Tibial nerve (tissue), 4 donors: ENCODE measurements at regions not wholly inside any gene's neighbourhood (a gene's known extent, or its start where the extent isn't known, plus 50 kb on each side); places are given as distances from the start of the nearest gene placed in this dataset.
"Not testable (repeated sequence)": the region's sequence is repeated elsewhere in the genome, so short reads cannot be mapped to it uniquely, and the experiment has no call there.

Source experiments
- DNase-seq, 2 donors: peaks; one replicate each; pipeline ENCODE4 v3.0.0-alpha.2; 2019; ENCODE audit warnings: low spot score in 2 of 2
- H3K27ac ChIP-seq, 4 donors: fragments of 200-600 bp; sonication (generic) in 3 of 4; one replicate each; pipeline ENCODE4 v1.5.1; 2017 to 2019; ENCODE audit warnings: mild to moderate bottlenecking in 1 of 4
- H3K27me3 ChIP-seq, 2 donors: fragments of 200-600 bp; sonication (generic) in 1 of 2; one replicate each; pipeline versions ENCODE4 v1.5.1 to v1.6.0; 2017 to 2019
- H3K36me3 ChIP-seq, 3 donors: fragments of 200-600 bp; sonication (generic); one replicate each; pipeline ENCODE4 v1.5.1; 2018 to 2019
- H3K4me1 ChIP-seq, 4 donors: fragments of 200-600 bp; sonication (generic) in 3 of 4; one replicate each; pipeline ENCODE4 v1.5.1; 2017 to 2019
- H3K4me3 ChIP-seq, 4 donors: fragments of 200-600 bp; sonication (generic) in 3 of 4; one replicate each; pipeline ENCODE4 v1.5.1; 2017 to 2019; ENCODE audit warnings: mild to moderate bottlenecking in 1 of 4, moderate library complexity in 1 of 4
- H3K9me3 ChIP-seq, 4 donors: fragments of 200-600 bp; sonication (generic) in 3 of 4; one replicate each; pipeline ENCODE4 v1.5.1; 2017 to 2019
- CTCF ChIP-seq, 5 experiments: fragments of 200-600 bp in 3 of 5; fragments of 450-650 bp in 2 of 5; sonication (generic) in 3 of 5; IDR thresholded peaks; one replicate each; pipeline ENCODE4 v1.5.1; 2016 to 2019; ENCODE audit warnings: antibody characterized with exemption in 5 of 5, mild to moderate bottlenecking in 3 of 5, moderate library complexity in 2 of 5
- EP300 ChIP-seq, 2 donors: sonication (generic); formaldehyde crosslinking; IDR thresholded peaks; one replicate each; pipeline ENCODE4 v1.6.1; 2017; ENCODE audit warnings: antibody characterized with exemption in 2 of 2, mild to moderate bottlenecking in 1 of 2
- POLR2A ChIP-seq, 2 donors: fragments of 450-650 bp; IDR thresholded peaks; one replicate each; pipeline ENCODE4 v1.6.1; 2017; ENCODE audit warnings: antibody characterized with exemption in 2 of 2, mild to moderate bottlenecking in 2 of 2, moderate library complexity in 2 of 2
- WGBS, 2 donors: methylation state at CpG; one replicate each; pipeline ENCODE4 v1.1.5; 2018; 5-methylcytosine and 5-hydroxymethylcytosine counted together

GRCh38 chr12:59115526-59115925, 195.2 kb upstream of the LRIG3 start:
- no peak for DNase-seq
- Histone ChIP-seq H3K27me3 (no peaks in the 10 kb centered on the region), H3K4me3 (no peak overlapping the region), H3K9me3 (no peaks in the 10 kb centered on the region), H3K4me1 (peaks cover 0 to 24% (median 5%) of the 10 kb centered on the region in 4 donors), H3K27ac (no peak overlapping the region), H3K36me3 (no peaks in the 10 kb centered on the region)
- WGBS, 2 donors = 41 to 45% methylated on average over 4 of the region's 4 CpGs
- TF ChIP-seq CTCF (IDR thresholded peaks at IDR 0.05) = no peak
- no peak for TF ChIP-seq EP300 (IDR thresholded peaks at IDR 0.05)
- TF ChIP-seq POLR2A (IDR thresholded peaks at IDR 0.05) = no peak

- Histone ChIP-seq H3K9me3 (no peaks in the 10 kb centered on the region), H3K4me1 (peaks cover 0 to 24% (median 5%) of the 10 kb centered on the region in 4 donors), H3K27me3 (no peaks in the 10 kb centered on the region), H3K4me3 (no peak overlapping the region), H3K27ac (peak overlapping the region in 2 of 4 donors; percentile 30 to 33), H3K36me3 (no peaks in the 10 kb centered on the region)
- TF ChIP-seq POLR2A (IDR thresholded peaks at IDR 0.05) = no peak
- TF ChIP-seq EP300 (IDR thresholded peaks at IDR 0.05) = no peak
- peak; percentile 57 to 88 (median 82) for TF ChIP-seq CTCF (IDR thresholded peaks at IDR 0.05)
- 33 to 39% methylated on average over 12 of the region's 12 CpGs for WGBS, 2 donors
- peak; percentile 58 to 81 for DNase-seq
These were observed 193.7 kb upstream of the LRIG3 start for GRCh38 chr12:59113831-59114615.

GRCh38 chr12:59111851-59112250, 191.5 kb upstream of the LRIG3 start:
- 55 to 61% methylated on average over 3 of the region's 3 CpGs for WGBS, 2 donors
- Histone ChIP-seq H3K27ac (no peak overlapping the region), H3K4me3 (no peak overlapping the region), H3K9me3 (no peaks in the 10 kb centered on the region), H3K36me3 (no peaks in the 10 kb centered on the region), H3K4me1 (peaks cover 0 to 24% (median 5%) of the 10 kb centered on the region in 4 donors), H3K27me3 (no peaks in the 10 kb centered on the region)
- no peak for TF ChIP-seq CTCF (IDR thresholded peaks at IDR 0.05)
- DNase-seq = no peak

GRCh38 chr12:59108516-59108915, 188.2 kb upstream of the LRIG3 start:
- H3K9me3 ChIP-seq, H3K27me3 ChIP-seq, H3K4me3 ChIP-seq, H3K27ac ChIP-seq, DNase-seq, H3K4me1 ChIP-seq, H3K36me3 ChIP-seq: not testable (repeated sequence)
- 79 to 84% methylated on average over 8 of the region's 8 CpGs for WGBS, 2 donors

- TF ChIP-seq EP300 (IDR thresholded peaks at IDR 0.05) = no peak
- TF ChIP-seq CTCF (IDR thresholded peaks at IDR 0.05) = no peak
- TF ChIP-seq POLR2A (IDR thresholded peaks at IDR 0.05) = no peak
- WGBS, 2 donors = 82 to 94% methylated on average over 4 of the region's 4 CpGs
- Histone ChIP-seq H3K36me3 (no peaks in the 10 kb centered on the region), H3K4me3 (no peak overlapping the region), H3K9me3 (no peaks in the 10 kb centered on the region), H3K27ac (no peak overlapping the region), H3K4me1 (no peaks in the 10 kb centered on the region), H3K27me3 (no peaks in the 10 kb centered on the region)
- DNase-seq = no peak
These were observed 180.3 kb upstream of the LRIG3 start for GRCh38 chr12:59100585-59100984.
